ENCODE measurements at regions not wholly inside any gene's neighbourhood (a gene's known extent, or its start where the extent isn't known, plus 50 kb on each side); places are given as distances from the start of the nearest gene placed in this dataset.

GRCh38 chr7:45259227-45259596 is 101.6 kb downstream of the RAMP3 start:
- Mint-ChIP-seq H3K4me3 (ENCODE audit: unreplicated experiment) (no peak overlapping the region), H3K9me3 (ENCODE audit: unreplicated experiment) (peaks cover 8% of the 10 kb centered on the region), H3K36me3 (ENCODE audit: unreplicated experiment) (no peaks in the 10 kb centered on the region), H3K4me1 (ENCODE audit: low read depth, unreplicated experiment) (no peaks in the 10 kb centered on the region), H3K27me3 (ENCODE audit: unreplicated experiment) (peaks cover 2% of the 10 kb centered on the region), H3K27ac (ENCODE audit: unreplicated experiment) (no peak overlapping the region)
- DNase-seq: no peak
- no peak for TF ChIP-seq CTCF (IDR thresholded peaks at IDR 0.05; ENCODE audit: partially characterized antibody, unreplicated experiment)

- peaks cover 2% of the 10 kb centered on the region for H3K27me3 Mint-ChIP-seq (ENCODE audit: unreplicated experiment)
- H3K27ac Mint-ChIP-seq (ENCODE audit: unreplicated experiment): no peak overlapping the region
- H3K4me1 Mint-ChIP-seq (ENCODE audit: low read depth, unreplicated experiment): no peaks in the 10 kb centered on the region
- peaks cover 4% of the 10 kb centered on the region for H3K9me3 Mint-ChIP-seq (ENCODE audit: unreplicated experiment)
- H3K36me3 Mint-ChIP-seq (ENCODE audit: unreplicated experiment): no peaks in the 10 kb centered on the region
- DNase-seq: peak; percentile 79
- TF ChIP-seq CTCF (IDR thresholded peaks at IDR 0.05; ENCODE audit: partially characterized antibody, unreplicated experiment): peak; percentile 100
- H3K4me3 Mint-ChIP-seq (ENCODE audit: unreplicated experiment): no peak overlapping the region
Measured at GRCh38 chr7:45259966-45260646, 102.5 kb downstream of the RAMP3 start.

- Mint-ChIP-seq H3K9me3 (ENCODE audit: unreplicated experiment) (no peaks in the 10 kb centered on the region), H3K36me3 (ENCODE audit: unreplicated experiment) (no peaks in the 10 kb centered on the region), H3K27me3 (ENCODE audit: unreplicated experiment) (no peaks in the 10 kb centered on the region), H3K27ac (ENCODE audit: unreplicated experiment) (no peak overlapping the region), H3K4me3 (ENCODE audit: unreplicated experiment) (no peak overlapping the region), H3K4me1 (ENCODE audit: low read depth, unreplicated experiment) (no peaks in the 10 kb centered on the region)
- no peak for TF ChIP-seq CTCF (IDR thresholded peaks at IDR 0.05; ENCODE audit: partially characterized antibody, unreplicated experiment)
- no peak for DNase-seq
Measured at GRCh38 chr7:45267262-45267661, 109.7 kb downstream of the RAMP3 start.

GRCh38 chr7:45268013-45268412 is 110.4 kb downstream of the RAMP3 start:
- TF ChIP-seq CTCF (IDR thresholded peaks at IDR 0.05; ENCODE audit: partially characterized antibody, unreplicated experiment): no peak
- no peak overlapping the region for H3K4me3 Mint-ChIP-seq (ENCODE audit: unreplicated experiment)

GRCh38 chr7:45269192-45269591 is 111.6 kb downstream of the RAMP3 start:
- Mint-ChIP-seq H3K9me3 (ENCODE audit: unreplicated experiment) (no peaks in the 10 kb centered on the region), H3K27me3 (ENCODE audit: unreplicated experiment) (no peaks in the 10 kb centered on the region), H3K4me3 (ENCODE audit: unreplicated experiment) (no peak overlapping the region), H3K27ac (ENCODE audit: unreplicated experiment) (no peak overlapping the region), H3K36me3 (ENCODE audit: unreplicated experiment) (no peaks in the 10 kb centered on the region), H3K4me1 (ENCODE audit: low read depth, unreplicated experiment) (no peaks in the 10 kb centered on the region)
- DNase-seq: no peak
- TF ChIP-seq CTCF (IDR thresholded peaks at IDR 0.05; ENCODE audit: partially characterized antibody, unreplicated experiment): no peak

More at GRCh38 chr7:45268013-45268412, 110.4 kb downstream of the RAMP3 start:
- no peaks in the 10 kb centered on the region for H3K36me3 Mint-ChIP-seq (ENCODE audit: unreplicated experiment)
- H3K27ac Mint-ChIP-seq (ENCODE audit: unreplicated experiment): no peak overlapping the region
- H3K9me3 Mint-ChIP-seq (ENCODE audit: unreplicated experiment): no peaks in the 10 kb centered on the region
- no peaks in the 10 kb centered on the region for H3K27me3 Mint-ChIP-seq (ENCODE audit: unreplicated experiment)
- H3K4me1 Mint-ChIP-seq (ENCODE audit: low read depth, unreplicated experiment): no peaks in the 10 kb centered on the region
- DNase-seq: no peak

All from glutamatergic neuron (in vitro differentiated cells).